ENCODE measurements at regions not wholly inside any gene's neighbourhood (a gene's known extent, or its start where the extent isn't known, plus 50 kb on each side); places are given as distances from the start of the nearest gene placed in this dataset.

GRCh38 chr19:31517224-31518180, 168.3 kb upstream of the TSHZ3 start:
- peak in 1 of 2 donors; percentile 75 for DNase-seq (ENCODE audit: low spot score in 2 of 2)
- 79 to 80% methylated on average over 33 of the region's 33 CpGs for WGBS, 2 donors
- no peak overlapping the region for H3K4me3 ChIP-seq (ENCODE audit: low read depth, poor library complexity, severe bottlenecking)
- intact Hi-C loops (cut with DNase I; ENCODE audit: low total_unique reads), result no loop called here
- TF ChIP-seq CTCF (IDR thresholded peaks at IDR 0.05), result no peak
- no peak for TF ChIP-seq POLR2A (IDR thresholded peaks at IDR 0.05)

GRCh38 chr19:31518216-31519020, 169.2 kb upstream of the TSHZ3 start:
- intact Hi-C loops (cut with DNase I; ENCODE audit: low total_unique reads), result no loop called here
- H3K4me3 ChIP-seq (ENCODE audit: low read depth, poor library complexity, severe bottlenecking), result no peak overlapping the region
- DNase-seq (ENCODE audit: low spot score in 2 of 2), result peak in 1 of 2 donors; percentile 84
- TF ChIP-seq POLR2A (IDR thresholded peaks at IDR 0.05) (no peak), CTCF (IDR thresholded peaks at IDR 0.05) (no peak)
- 46 to 49% methylated on average over 13 of the region's 13 CpGs for WGBS, 2 donors

- no peak for TF ChIP-seq POLR2A (IDR thresholded peaks at IDR 0.05)
- TF ChIP-seq CTCF (IDR thresholded peaks at IDR 0.05), result no peak
- peak in 1 of 2 donors; percentile 26 for DNase-seq (ENCODE audit: low spot score in 2 of 2)
- WGBS, 2 donors, result 6 to 7% methylated on average over 3 of the region's 3 CpGs
- intact Hi-C loops (cut with DNase I; ENCODE audit: low total_unique reads), result no loop called here
- H3K4me3 ChIP-seq (ENCODE audit: low read depth, poor library complexity, severe bottlenecking), result no peak overlapping the region
These were observed 170.0 kb upstream of the TSHZ3 start for GRCh38 chr19:31519256-31519655.

- DNase-seq (ENCODE audit: low spot score in 2 of 2), result peak in 1 of 2 donors; percentile 32
- no peak overlapping the region for H3K4me3 ChIP-seq (ENCODE audit: low read depth, poor library complexity, severe bottlenecking)
- TF ChIP-seq POLR2A (IDR thresholded peaks at IDR 0.05) (no peak), CTCF (IDR thresholded peaks at IDR 0.05) (no peak)
- intact Hi-C loops (cut with DNase I; ENCODE audit: low total_unique reads), result no loop called here
- WGBS, 2 donors, result 83 to 88% methylated on average over 1 of the region's 1 CpG
These were observed 170.7 kb upstream of the TSHZ3 start for GRCh38 chr19:31519908-31520307.

GRCh38 chr19:31520633-31521032, 171.4 kb upstream of the TSHZ3 start:
- no peak overlapping the region for H3K4me3 ChIP-seq (ENCODE audit: low read depth, poor library complexity, severe bottlenecking)
- intact Hi-C loops (cut with DNase I; ENCODE audit: low total_unique reads), result no loop called here
- DNase-seq (ENCODE audit: low spot score in 2 of 2), result no peak
- TF ChIP-seq POLR2A (IDR thresholded peaks at IDR 0.05), result no peak
- no peak for TF ChIP-seq CTCF (IDR thresholded peaks at IDR 0.05)
